Eye (tissue), 1 donor: ENCODE measurements at regions not wholly inside any gene's neighbourhood (a gene's known extent, or its start where the extent isn't known, plus 50 kb on each side); places are given as distances from the start of the nearest gene placed in this dataset.
A peak's percentile ranks its signal among the peaks of the same experiment; 100 is the strongest.
"Not testable (repeated sequence)": the region's sequence is repeated elsewhere in the genome, so short reads cannot be mapped to it uniquely, and the experiment has no call there.

Experiments
- DNase-seq: peaks from one replicate; pipeline ENCODE4 v3.0.0-alpha.2; 2015

DNA sequence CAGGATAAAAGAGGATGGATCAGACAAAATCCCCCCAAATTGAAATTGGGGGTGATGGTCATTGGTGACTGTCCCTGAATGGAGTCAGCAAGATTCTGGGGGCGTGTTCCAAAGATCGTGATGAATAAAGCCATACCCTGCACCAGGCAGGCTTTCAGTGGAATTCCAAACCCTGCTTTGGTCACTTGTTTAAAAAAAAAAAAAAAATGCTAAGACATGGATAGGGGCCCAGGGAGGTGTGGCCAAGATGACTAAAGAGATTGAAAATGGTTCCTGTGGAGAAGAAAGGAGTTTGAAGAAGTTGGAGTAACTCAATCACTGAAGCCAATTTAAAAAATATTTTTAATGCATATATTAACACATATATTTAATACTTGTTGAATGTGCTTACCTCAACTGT is 161.4 kb upstream of the KCNG1 start:
- DNase-seq = no peak

DNA sequence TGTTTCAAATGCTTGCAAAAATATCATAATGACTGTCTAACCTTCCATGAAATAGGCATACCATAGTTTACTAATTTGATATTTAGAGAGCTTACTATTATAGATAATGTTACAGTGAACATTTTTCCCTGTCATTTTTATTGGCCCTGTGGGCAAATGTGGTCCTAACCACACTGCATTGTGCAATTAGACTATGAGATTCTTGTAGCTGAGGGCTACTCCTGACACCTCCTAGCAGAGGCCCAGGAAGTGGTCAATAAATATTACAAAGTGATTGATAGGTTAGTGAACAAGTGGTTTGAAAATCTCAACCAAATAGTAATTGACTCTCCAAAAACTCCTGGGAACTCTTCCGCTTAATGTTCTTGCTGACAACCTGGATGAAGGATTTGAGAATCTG is 160.5 kb upstream of the KCNG1 start:
- no peak for DNase-seq

DNA sequence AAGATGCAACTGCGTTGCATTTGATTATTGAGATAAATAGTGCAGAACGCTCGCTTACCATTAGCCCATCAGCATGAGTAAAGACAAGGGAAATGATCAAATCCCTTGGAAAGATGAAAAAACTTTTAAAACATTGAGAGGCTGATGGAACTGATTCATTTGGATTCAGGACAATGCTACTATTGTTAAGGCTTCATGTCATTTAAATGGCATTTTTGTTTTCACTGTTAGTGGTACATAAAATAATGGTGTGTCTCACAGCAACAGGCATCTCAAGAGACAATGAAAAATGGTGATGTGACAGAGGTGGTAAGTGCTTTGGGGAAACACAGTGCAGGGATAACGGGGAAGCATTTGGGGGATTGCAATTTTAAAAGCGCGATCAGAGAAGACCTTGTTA is 159.7 kb upstream of the KCNG1 start:
- DNase-seq = no peak

DNA sequence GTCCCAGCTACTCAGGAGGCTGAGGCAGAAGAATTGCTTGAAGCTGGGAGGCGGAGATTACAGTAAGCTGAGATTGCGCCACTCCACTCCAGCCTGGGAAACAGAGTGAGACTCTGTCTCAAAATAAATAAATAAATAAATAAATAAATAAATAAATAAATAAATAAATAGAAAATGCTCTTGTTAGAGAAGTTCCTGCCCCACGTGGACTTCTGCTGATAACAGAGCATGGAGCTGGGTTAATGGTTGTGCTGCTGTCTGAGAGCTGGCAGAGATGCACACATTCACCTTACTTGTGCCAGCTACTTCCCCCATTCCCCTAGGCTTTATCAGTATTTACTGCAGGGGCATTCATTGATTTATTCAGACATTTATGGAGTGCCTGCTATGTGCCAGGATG is 155.2 kb upstream of the KCNG1 start:
- no peak for DNase-seq

DNA sequence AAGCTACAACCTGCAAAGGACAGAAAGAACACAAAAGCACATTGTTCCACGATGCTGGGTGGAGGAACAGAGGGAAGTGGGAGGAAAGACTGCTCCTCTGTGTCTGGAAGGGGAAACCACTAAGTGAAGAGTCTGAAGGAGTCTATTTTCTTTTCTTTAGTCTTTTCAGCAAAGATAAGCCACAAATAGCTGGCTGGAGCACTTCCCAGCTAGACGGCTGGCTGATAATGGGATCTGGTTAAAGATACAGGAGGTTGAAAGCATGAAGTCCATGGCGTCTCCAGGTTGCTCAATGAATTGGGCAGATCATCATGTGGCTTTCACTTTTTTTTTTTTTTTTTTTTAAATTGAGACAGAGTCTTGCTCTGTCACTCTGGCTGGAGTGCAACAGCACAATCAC is 154.0 kb upstream of the KCNG1 start:
- no peak for DNase-seq

DNA sequence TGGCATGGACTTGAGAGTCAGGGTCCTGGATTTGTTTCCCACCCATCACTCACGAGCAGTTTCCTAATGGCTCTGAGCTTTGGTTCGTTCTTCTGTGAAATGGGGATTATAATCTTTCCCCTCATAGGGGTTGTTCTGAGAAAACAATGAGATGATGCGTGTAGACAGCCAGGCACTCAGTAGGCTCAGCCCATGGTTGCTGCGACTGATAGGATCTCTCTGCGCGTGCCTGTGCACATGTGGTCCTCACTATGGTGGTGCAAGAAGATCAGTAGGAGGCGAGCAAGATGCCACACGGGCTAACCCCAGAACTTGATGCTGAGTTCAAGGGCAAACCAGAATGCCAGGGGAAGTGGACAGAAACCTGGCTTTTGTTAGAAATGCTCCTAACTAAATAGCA is 153.5 kb upstream of the KCNG1 start:
- no peak for DNase-seq

DNA sequence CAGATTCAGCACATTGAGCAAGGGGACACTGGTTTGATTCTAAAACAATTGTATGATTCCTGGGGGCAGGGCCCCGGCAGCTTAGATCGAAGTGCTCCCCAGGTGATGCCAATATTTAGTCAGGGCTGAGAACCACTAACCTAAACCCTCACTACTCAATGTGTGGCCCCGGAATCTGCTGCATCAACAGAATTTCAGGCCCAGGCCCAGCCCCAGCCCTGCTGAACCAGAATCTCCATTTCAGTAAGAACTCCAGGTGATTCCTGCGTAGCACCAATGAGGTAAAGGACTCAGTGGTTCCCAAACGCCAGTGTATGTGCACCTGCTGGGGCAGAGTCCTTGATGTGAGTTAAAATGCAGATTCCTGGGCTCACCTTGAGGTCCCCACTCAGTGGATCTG is 152.8 kb upstream of the KCNG1 start:
- no peak for DNase-seq

DNA sequence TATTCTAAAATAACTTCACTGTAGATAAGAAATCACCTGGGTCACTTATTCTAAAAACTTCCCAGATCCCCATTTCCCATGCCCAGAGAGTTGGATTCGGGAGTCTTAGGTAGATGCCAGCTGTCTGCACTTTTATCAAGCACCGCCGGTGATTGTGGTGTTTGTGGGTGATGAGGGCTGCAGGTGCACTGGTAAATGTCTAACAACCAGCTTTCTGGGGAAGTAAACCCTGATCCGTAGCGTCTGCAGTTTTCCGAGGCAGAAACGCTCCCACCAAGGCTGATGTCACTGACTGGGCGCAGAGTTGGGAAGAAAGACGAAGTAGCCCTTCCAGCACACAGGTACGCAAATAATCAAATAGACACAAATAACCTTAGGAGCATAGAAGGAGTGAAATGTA is 152.2 kb upstream of the KCNG1 start:
- no peak for DNase-seq

DNA sequence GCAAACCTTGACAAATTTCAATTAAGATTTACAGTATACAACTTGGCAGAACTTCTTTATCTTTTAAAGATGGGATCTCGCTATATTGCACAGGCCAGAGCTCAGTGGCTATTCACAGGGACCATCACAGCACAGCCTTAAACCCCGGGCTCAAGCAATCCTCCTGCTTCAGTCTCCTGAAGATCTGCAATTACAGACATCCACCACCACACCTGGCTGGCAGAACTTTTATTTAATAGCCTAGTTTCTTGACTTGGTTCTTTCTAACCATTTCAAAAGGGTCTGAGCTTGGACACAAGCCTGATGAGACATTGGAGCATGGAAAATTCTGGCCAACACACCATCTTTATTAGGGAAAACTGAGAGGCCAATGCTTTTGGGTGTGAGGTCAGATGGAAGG is 151.6 kb upstream of the KCNG1 start:
- DNase-seq = no peak

DNA sequence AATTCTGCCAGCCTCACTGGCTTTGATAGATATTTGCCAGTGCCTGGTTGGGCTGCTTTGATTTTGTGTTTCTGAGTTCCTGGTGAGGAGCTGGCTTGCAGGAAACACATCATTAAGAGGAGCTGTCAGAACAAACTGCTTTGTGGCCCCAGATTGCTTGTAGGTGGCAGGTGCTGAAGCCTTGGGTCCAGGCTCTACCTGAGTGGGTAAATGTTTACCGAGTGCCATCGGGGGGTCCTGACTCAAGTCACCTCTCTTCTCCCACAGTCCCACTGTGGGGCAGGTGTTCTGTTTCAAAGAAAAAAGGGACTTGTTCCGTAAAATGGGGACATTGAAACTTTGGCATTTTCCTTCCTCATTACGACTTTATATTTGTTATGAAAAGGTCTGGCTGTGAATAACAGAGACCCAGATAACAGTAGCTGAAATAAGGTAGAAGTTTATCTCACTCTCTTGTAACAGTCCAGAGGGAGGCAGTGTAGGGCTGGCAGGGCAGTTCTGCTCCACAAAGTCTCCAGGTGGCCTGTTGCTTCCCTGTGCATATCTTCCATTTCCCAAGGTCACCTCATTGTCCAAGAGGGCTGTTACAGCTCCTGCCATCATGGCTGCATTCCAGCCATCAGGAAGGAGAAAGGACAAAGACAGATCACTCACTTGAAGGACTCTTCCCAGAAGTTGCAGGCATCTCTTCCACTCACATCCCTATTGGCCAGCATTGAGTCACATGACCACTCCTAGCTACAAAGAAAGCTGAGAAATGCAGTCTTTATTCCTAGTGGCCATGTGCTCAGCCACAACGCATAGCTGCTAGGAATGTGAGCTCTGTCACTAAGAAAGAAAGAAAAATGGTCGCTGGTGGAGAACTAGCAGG is 149.9 kb upstream of the KCNG1 start:
- no peak for DNase-seq

DNA sequence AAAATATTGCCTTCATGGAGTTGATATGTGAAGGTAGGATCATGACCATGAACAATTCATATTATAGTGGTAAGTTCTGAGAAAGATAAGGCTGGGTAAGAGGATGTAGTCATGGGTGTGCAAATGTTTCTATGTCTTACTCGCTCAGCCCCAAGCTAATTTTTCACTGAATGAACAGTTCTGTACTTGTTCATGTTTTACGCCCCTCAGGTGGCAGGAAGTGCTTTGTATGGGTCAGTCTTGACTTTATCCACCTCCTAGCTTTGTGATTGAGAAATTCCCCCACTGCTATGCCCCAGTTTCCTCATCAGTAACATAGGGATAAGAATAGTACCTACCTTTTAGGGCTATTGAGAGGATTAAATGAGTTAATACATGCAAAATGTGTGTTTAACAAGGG is 148.2 kb upstream of the KCNG1 start:
- DNase-seq = no peak

DNA sequence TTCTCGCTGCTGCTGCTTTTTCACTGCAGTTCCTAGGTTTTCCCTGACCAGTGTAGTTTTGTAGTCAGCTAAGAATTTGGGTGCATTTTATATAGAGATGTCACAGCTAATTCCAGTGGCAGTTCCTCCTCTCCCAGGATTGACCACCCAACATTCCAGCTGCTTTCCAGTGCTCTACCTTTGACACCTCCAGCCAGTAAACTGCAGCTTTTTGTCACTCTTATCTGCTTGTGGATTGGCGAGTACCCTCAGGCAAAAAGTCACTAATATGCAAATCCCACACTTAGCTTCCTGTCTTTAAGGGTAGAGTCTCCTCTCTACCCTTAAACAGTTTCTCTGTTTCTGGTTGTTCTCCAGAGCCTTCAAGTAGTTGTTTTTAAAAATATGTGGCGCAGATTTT is 146.9 kb upstream of the KCNG1 start:
- DNase-seq = no peak

DNA sequence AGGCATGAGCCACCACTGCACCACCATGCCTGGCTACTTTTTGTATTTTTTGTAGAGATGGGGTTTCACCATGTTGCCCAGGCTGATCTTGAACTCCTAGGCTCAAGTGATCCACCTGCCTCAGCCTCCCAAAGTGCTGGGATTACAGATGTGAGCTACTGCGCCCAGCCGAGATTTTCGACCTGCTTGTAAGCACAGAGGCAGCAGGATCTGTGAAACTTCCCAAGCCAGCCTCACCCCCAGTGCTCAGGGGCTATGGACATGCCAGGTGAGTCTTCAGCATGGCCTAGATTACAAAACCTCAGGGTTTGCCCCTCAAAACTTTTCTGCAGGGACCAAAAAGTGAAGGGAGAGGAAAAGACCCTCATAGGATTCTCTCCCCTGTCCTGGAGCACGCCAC is 145.0 kb upstream of the KCNG1 start:
- not testable (repeated sequence) for DNase-seq

DNA sequence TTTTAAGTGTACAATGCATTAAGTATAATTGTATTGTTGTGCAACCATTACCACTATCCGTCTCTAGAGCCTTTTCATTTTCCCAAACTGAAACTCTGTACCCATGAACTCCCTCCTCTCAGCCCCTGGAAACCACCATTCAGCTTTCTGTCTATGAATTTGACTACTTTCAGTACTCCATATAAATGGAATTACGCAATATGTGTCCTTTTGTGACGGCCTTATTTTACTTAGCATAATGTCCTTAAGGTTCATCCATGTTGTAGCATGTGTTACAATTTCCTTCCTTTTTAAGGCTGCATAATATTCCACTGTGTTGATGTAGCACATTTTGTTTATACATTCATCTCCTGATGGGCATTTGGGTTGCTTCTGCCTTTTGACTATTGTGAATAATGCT is 143.6 kb upstream of the KCNG1 start:
- no peak for DNase-seq

DNA sequence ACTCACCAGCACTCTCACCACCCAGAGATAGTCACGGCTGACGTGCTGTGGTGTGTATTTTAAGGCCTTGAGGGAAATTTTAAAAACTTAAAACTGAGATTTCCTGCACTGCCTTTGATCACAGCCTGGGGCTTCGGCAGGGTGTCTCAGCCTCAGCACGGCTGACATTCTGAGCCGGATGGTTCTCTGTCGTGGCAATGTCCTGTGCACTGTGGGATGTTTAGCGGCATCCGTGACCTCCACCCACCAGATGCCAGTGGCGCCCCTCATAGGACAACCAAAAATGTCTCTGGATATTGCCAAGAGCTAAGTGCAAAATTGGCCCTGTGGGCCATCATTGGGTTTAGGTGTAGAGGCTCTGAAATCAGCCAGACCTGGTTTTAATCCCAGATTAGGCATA is 142.2 kb upstream of the KCNG1 start:
- no peak for DNase-seq

DNA sequence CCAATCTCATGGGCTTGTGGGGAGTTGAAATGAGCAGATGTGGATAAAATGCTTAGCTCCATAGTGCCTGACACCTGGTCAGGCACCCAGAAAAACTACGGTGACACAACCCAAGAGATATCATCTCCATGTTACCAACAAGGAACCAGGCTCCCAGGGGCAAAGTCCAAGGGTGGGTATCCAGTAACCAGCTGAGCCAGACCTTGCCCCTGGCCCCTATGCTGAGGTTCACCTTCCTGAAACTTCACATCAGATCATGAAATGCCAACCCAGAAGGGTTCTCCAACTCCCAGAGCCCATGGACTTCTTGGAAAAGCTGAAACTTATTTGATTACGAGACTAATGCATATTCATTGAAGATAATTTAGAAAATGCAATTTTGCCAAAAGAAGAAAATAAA is 141.8 kb upstream of the KCNG1 start:
- no peak for DNase-seq

DNA sequence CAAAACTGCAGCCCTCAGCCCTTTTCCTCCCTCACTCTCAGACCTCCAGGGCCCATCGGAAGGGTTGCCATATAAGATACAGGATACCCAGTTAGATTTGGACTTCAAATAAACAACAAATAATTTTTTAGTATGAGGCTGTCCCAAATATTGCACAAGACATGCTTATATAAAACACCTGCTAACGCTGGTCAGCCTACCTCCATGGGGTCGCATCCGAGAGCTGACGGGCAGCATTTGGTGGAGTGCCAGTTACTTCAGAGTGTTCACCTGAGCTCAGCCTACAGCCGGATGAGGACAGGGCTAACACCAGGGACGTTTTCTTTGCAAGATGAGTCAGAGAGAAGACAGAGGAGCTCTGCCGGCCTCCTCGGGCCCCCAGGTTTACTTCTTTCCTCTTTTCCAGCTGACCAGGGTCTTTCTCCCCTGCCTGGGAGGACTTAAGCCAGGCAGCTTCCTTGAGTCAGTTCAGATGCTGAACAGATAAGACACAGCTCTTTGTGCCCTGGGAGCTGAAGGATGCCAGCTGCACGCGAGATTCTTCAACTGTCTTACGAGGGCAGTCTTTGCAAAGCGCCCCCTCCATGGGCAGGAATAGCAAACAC is 141.2 kb upstream of the KCNG1 start:
- DNase-seq = no peak

DNA sequence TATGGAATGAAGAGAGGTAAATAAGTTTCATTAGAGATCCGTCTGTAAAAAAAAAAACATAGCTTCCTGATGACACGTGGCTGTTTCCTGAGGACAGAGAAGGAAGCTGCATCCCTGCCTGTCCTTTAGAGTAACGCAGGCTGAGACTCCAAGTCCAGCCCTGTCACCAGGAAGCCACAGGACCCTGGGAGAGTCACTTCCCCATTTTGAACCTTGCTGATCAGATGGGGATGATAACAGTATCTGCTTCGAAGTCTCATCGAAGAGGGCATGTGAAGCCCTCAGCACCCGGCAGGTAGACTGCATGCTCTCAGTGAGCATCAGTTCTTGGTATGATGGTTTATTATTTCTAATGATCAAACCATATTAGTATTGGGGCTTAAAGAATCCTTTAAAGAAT is 139.1 kb upstream of the KCNG1 start:
- DNase-seq = no peak

DNA sequence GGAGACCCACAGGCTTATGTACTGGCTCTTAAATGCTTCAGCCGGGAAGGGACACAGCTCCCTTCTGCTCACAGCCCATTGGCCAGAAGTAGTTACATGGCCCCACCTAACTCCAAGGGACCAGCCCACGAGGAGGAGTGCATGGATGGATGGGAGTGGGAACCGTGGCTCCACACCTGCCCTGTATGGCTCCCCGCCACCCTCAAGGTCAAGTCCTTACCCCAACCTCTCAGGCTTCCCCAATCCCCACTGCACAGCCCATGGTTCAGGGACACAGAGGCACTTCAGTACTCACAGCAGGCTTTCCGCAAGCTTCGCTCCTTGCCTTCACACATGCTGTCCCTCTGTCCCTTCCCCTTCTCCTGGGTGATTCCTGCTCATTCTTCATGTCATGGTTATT is 137.9 kb upstream of the KCNG1 start:
- no peak for DNase-seq

DNA sequence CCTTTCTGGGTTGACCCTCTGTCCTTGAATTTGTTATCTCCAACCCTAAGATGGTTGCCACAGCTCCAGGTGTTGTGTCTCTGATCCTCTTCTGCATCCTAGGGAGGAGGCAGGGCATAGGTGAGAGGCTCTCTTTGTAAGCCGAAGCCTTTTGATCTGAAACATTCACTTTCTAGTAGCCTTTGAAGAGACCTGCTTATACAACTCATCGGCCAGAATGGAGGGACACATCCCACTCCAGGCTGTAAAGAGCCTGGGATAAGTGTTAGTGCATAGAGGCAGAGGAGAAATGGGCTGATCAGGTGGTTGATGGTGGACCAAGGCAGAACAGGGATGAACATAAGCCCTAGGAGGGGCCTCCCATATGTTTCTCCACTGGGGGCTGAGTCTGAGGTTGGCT is 137.1 kb upstream of the KCNG1 start:
- DNase-seq = no peak

DNA sequence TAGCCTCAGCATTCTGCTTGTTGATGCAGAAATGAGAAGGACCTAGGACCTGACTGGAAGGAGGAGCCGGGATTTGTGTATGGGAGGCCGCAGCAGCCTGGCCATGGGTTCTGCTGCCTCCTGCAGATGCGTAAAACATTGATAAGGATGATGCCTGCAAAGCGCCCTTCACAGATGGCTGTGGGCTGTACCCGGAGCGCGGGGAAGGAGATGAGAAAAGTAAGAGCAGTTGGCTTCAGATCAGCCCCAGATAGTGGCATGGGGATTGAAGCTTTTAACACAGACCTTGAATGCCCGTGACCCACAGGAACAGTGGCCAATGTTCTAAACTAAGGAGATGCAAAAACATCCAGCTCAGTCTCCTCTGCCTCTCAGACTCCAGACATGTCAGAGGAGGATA is 136.4 kb upstream of the KCNG1 start:
- DNase-seq = peak; percentile 33

DNA sequence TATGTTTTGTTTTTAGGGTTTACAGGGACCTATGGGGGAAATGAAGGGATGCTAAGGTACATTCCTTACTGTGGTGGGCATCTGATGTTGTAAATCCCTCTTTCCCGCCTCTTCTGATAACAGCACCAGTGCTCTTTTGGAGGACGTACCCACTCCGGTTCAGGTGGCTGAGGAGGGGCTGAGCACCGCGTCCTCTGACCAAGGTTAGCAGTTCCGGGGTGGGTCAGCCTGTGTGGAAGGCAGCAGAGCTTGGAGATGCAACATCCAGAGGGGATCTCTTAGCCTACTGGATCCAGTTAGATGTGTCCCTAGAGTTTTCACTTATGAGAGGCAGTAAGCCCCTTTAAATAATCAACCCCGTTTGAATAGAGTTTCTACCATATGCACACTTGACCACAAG is 135.3 kb upstream of the KCNG1 start:
- no peak for DNase-seq

DNA sequence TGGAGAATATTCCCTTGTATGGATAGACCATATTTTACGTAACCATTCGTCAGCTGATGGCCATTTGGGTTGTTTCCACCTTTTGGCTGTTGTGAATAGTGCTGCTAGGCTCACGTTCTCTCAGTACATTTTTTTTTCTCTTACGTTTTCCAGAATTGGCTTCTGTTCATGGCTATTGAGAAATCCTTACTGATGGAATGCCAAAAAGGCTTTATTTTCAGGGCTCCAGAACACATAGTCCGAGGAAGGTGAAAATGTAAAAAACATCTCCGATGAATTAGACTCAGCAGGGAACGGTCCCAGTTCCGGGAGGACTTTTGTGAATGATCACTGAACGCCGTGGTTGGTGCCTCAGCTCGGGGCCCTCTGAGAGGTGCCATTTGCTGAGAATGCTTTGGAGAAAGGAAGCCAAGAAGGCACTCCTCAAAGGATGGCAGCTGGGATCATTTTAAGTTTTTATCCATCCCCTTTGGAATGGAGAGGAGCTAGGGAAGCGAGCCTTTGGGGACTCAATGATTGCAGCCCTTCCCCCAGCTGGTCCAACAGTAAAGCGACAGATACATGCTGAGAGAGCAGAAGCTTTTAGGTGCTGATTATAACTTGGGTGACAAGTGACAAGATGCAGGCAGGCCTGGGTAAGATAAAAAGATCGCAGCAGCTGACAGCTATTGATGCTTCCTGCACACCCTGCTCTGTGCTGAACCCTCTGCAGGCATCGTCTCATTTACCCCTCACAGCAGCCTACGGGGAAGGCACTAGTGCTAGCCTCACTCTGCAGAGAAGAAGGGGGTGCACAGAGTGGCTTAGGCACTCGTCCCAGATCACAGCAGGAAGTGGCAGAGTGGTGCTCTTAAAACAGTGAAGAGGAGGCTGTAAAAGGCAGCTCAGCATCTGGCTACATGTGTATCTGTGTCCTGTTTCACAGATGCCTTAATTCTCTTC is 133.4 kb upstream of the KCNG1 start:
- peak; percentile 19 for DNase-seq
